ENCODE measurements at regions not wholly inside any gene's neighbourhood (a gene's known extent, or its start where the extent isn't known, plus 50 kb on each side); places are given as distances from the start of the nearest gene placed in this dataset.
"Not testable (repeated sequence)": the region's sequence is repeated elsewhere in the genome, so short reads cannot be mapped to it uniquely, and the experiment has no call there.

GRCh38 chr22:26769663-26770062 lies 112.3 kb downstream of the MIAT start:
- no peak for DNase-seq

GRCh38 chr22:26770624-26771023 lies 113.2 kb downstream of the MIAT start:
- DNase-seq = no peak

GRCh38 chr22:26773054-26773453 lies 115.7 kb downstream of the MIAT start:
- DNase-seq = not testable (repeated sequence)

GRCh38 chr22:26775394-26775793 lies 118.0 kb downstream of the MIAT start:
- DNase-seq = no peak

DNA sequence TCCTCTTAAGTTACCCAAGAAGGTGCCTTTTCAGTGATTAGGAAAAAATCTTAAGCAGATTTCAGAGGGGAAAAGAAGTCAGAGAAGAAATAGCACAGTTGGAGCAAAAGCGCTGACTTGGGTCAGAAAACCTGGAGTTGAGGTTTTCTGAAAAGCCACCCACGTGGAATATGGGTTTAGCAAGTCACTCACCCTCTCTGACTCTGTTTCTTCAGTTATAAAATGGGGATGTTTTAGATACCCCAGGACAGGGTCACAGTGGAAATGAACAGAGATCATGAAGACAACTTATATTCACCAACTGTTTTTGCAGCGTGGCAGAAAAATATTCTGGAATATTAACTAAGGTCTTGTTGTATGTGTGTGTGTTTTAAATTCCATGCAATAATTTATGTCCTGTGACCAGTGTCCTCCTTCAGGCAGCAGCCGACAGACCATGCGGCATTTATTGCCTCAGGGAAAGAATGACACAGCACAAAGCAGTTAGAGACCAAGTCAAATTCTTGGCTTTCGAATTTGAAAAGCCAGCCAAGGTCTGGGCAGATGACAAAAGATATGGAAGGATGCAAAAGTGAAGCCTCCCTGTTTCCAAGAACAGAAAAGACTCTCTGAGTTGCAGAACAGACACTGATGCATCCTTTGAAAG lies 119.9 kb downstream of the MIAT start:
- DNase-seq = no peak

- DNase-seq = no peak
Observed at GRCh38 chr22:26778372-26778771, 121.0 kb downstream of the MIAT start.

DNA sequence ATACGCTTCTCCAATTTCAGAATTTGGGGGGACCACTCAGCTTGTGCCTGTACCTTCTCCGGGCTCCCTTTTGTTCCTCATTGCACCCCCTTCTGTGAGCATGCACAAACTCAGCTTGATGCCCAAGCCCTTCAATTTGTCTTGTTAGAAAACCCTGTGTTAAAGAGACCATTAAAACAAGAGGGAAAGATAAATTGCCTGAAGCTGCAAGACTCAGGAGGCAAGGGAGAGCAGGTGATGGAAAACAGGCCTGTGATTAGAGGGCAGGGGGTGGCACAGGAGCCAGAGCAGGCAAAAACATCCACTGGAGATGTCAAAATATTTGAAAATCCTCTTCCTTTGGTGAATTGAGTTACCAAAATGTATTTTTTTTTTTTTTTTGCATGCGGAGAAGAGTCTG lies 121.7 kb downstream of the MIAT start:
- DNase-seq = no peak

- no peak for DNase-seq
Observed at GRCh38 chr22:26779929-26780328, 122.5 kb downstream of the MIAT start.

DNA sequence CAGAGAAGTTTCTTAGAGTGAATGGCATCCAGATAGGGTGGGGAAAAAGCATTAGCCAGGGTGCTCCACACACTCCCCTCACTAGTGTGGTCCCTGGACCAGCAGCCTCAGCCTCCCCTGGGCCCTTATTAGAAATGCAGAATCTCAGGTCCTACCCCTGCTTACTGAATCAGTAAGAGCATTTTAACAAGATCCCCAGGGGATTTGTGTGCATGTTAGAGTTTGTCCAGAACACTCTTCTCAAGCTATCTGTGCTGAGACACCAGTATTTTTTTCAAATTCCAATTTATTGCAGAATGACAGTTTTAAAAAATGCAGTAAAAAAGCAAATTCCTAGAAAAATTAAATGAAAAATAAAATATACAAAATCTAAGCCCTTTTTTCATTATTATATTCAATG lies 123.1 kb downstream of the MIAT start:
- no peak for DNase-seq

DNA sequence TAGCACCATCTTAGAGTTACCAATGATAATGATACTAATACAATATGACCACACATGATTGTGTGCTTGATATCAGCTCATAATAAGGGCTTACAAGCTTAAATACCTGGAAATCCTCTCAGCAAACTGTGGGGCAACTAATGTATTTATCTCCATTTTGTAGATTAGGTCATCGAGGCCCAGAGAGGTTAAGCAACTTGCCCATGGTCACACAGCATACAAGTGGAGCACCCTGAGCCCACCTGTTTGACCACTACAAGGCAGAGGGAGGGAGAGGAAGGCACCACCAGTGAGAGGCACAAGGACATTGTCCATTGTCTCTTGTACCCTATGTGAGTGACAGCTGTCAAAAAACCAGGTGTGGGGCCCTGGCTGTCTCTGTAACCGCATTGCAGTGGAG lies 123.7 kb downstream of the MIAT start:
- no peak for DNase-seq

DNA sequence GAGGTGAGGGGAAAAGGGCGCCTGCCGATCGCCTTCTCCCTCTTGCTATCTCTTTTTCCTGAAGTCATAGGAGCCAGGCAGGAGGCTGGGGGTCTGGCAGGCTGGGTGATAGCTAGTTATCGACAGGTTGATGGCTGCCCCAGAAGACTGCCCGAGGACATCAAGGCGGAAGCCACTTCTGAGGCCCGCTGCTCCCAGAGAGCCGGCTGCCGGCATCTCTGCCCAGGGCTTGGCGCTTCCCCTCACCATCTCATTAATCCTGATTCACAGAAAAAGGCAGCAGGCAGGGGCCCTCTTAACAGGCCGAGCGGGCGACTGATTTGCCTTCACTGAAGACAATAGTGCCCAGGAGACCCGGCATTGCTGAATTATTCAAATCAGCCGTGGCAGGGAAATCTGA lies 124.2 kb downstream of the MIAT start:
- no peak for DNase-seq

- no peak for DNase-seq
Observed at GRCh38 chr22:26783885-26784284, 126.5 kb downstream of the MIAT start.

GRCh38 chr22:26784772-26785171 lies 127.4 kb downstream of the MIAT start:
- no peak for DNase-seq

DNA sequence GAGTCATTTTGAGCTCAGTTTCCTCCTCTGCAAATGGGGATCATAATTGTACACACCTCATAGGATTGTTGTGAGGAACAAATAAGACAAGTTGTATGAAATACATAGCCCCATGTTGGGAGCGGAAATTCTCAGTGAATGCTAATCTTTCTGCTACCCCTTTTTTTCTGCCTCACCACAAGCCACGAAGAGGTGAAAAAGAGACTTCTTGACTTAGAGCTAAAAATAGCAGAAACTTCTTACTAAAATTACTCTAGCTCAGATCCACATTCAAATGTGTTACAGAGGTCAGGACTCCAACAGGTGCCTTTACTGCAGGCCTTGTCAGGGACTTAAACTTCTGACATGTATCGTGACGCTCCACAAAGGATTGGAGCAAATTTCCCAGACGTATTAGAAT lies 128.5 kb downstream of the MIAT start:
- no peak for DNase-seq

GRCh38 chr22:26786398-26786797 lies 129.0 kb downstream of the MIAT start:
- DNase-seq = no peak

DNA sequence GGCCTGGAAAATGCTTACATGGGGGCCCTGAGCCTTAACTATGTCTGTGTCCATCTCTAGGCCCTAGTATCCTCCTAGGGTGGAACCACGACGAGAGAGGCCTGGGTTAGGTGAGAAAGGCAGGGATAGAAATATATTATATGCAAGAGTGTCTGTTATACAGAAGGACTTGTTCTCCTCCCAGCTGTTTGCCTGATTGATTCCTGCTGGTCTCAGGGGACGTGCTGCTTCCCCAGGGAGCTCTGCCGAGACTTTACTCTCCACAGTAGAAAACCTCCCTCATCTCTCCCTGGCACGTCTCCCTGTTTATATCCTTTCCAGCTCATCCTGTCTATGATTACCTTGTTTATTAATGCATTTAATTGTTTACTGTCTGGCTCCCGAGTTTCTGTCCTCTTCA lies 132.6 kb downstream of the MIAT start:
- no peak for DNase-seq

DNA sequence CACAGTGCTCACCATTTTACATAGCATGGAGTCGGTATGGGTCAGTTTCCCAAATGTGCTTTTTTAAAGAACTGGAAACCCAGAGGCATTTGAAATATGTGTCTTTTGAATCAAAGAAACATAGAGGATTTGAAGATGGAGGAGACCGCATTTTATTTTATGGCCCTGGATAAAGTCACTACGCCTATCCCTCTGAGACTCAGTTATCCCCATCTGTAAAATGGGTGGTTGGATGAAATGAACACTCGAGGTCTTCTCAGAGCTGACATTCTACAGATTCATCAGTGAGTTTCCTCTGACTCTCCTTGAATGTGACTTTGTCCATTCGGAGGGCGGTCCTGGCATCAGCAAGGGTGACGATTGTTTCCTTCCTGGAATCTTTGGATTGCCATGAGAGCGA lies 135.1 kb downstream of the MIAT start:
- DNase-seq = no peak

DNA sequence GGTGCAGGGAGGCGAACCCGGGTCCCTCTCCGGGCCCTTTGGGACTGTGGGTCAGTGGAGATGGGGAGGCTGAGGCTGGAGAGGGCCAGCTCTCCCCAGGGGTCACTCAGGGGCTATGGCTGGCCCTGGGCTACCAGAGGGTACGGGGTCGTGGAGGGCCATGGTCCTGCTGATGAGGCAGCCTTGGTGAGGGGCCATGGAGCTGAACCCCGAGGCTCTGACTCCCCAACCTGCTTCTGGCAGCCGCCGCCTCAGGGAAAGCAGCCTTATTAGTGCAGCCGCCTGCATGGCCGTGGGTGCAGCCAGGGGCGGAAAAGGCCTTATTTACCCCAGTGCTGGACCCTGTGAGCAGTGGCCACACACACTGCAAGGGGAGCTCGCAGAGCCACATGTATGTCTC lies 139.4 kb downstream of the MIAT start:
- no peak for DNase-seq

DNA sequence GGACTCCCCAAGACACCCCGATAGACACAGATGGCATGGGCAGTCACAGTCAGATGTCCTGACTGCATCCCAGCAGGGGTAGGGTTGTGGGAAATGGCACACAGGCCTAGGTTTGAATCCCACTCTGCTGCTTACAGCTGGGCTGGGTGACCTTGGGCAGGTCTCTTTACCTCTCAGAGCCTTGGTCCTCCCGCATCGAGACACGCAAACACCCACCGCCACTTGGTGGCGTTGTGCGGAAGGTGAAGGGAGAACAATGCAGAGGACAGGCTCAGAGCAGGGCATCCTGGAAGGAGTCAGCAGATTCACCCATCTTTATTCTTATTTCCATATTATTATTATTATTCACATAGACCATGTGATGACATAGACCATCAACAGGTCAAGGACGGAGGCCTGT lies 140.5 kb downstream of the MIAT start:
- DNase-seq = no peak

DNA sequence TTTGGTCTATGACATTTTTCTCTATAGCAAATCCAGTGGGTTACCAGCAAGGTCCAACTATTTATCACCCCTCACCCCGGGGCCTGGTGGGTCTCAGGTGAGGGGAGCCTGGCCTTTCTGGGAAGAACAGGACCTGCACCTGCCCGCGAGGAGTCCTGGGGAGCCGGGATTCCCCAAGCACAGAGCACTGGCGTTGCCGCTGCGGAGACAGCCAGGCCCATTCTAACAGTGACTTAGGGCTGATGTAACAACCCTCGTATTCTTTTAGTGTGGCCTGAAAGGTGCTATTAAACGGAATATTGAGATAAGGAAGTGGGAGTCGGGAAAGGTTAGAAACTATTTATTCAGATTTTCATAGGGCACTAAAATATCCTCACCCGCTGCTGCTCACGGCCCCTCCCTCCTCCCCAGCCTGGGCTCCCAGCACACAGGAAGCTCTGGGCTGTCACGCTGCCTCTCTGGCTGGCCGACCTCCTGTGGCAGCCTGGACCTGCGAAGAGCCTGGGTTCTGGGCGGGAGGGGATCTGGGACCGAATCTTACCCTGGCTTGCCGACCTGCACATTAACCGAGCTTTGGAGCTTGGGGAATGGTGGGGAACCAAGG lies 141.2 kb downstream of the MIAT start:
- DNase-seq = no peak

GRCh38 chr22:26800858-26801257 lies 143.5 kb downstream of the MIAT start:
- no peak for DNase-seq

- no peak for DNase-seq
Observed at GRCh38 chr22:26801449-26801848, 144.1 kb downstream of the MIAT start.

GRCh38 chr22:26804315-26804714 lies 146.9 kb downstream of the MIAT start:
- DNase-seq = no peak

DNA sequence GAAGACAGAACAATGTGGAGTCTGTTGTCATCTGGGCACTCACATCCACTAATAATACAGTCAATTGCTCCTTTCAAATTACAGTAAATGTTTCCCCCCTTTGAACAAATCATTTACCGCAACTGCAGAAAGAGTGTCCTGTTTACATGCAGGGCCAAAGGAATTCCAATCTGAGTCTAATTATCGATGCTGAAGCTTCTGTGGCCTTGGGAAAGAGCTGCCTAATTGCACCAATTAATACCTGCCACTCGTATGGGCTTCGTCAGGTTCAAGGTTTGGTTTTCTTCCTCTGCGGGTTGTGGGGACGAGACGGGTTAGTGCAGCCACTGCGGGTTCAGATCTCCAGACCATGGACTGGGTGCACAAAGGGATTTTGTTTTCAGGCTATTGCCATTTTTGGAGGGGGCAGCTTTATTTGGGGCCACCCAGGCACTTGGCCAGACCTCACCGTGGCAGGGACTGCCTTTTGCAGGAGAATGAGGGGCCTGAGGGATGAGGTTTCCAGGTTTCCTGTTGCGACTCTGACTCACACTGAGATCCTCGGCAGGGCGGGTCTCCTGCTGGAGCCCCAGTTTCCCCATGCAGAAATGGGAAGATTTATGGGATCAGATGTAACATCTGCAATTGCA lies 147.6 kb downstream of the MIAT start:
- DNase-seq = no peak

Measured in T-helper 1 cell (primary cell).